NB4 (cell line): ENCODE measurements at regions not wholly inside any gene's neighbourhood (a gene's known extent, or its start where the extent isn't known, plus 50 kb on each side); places are given as distances from the start of the nearest gene placed in this dataset.
"Not testable (repeated sequence)": the region's sequence is repeated elsewhere in the genome, so short reads cannot be mapped to it uniquely, and the experiment has no call there.

Experiments used
- DNase-seq: peaks from one replicate; pipeline ENCODE4 v3.0.0; 2010; ENCODE audit warnings: low read depth
- H3K4me3 ChIP-seq: one replicate; pipeline ENCODE4 v1.5.1; 2011; ENCODE audit warnings: mild to moderate bottlenecking, low read depth, low read length, moderate library complexity
- CTCF ChIP-seq: IDR thresholded peaks from one replicate; pipeline ENCODE4 v1.5.1; 2012; ENCODE audit warnings: low read depth, low read length
- MAX ChIP-seq: IDR thresholded peaks from 2 replicates; pipeline ENCODE4 v1.6.1; 2011; ENCODE audit warnings: low read depth, low read length
- MYC ChIP-seq: IDR thresholded peaks from 2 replicates; pipeline ENCODE4 v1.6.1; 2011; ENCODE audit warnings: low read depth, low read length
- POLR2A ChIP-seq: IDR thresholded peaks from 2 replicates; pipeline ENCODE4 v1.6.1; 2011; ENCODE audit warnings: mild to moderate bottlenecking; ENCODE audit not compliant: insufficient read length; ENCODE audit errors: extremely low read depth

GRCh38 chr3:148546959-148547358 lies 150.7 kb upstream of the AGTR1 start:
- TF ChIP-seq MYC (no peak), POLR2A (no peak), CTCF (no peak), MAX (no peak)
- DNase-seq: no peak
- H3K4me3 ChIP-seq: no peak overlapping the region

GRCh38 chr3:148551767-148552260 lies 145.9 kb upstream of the AGTR1 start:
- no peak overlapping the region for H3K4me3 ChIP-seq
- DNase-seq: no peak
- TF ChIP-seq MYC (no peak), MAX (no peak), CTCF (no peak)

GRCh38 chr3:148554367-148554766 lies 143.3 kb upstream of the AGTR1 start:
- no peak for DNase-seq
- no peak overlapping the region for H3K4me3 ChIP-seq
- TF ChIP-seq POLR2A (no peak), CTCF (no peak), MYC (no peak), MAX (no peak)

- DNase-seq: no peak
- TF ChIP-seq MYC (no peak), POLR2A (no peak), CTCF (no peak), MAX (no peak)
- H3K4me3 ChIP-seq: no peak overlapping the region
These were observed 141.0 kb upstream of the AGTR1 start for GRCh38 chr3:148556664-148557063.

- not testable (repeated sequence) for DNase-seq, H3K4me3 ChIP-seq
These were observed 120.1 kb upstream of the AGTR1 start for GRCh38 chr3:148577579-148577978.

GRCh38 chr3:148582126-148582525 lies 115.6 kb upstream of the AGTR1 start:
- no peak for DNase-seq
- TF ChIP-seq MAX (no peak), MYC (no peak), CTCF (no peak), POLR2A (no peak)

More at GRCh38 chr3:148582126-148582525, 115.6 kb upstream of the AGTR1 start:
- H3K4me3 ChIP-seq: no peak overlapping the region
